ENCODE measurements at regions not wholly inside any gene's neighbourhood (a gene's known extent, or its start where the extent isn't known, plus 50 kb on each side); places are given as distances from the start of the nearest gene placed in this dataset.
A peak's percentile ranks its signal among the peaks of the same experiment; 100 is the strongest.

DNA sequence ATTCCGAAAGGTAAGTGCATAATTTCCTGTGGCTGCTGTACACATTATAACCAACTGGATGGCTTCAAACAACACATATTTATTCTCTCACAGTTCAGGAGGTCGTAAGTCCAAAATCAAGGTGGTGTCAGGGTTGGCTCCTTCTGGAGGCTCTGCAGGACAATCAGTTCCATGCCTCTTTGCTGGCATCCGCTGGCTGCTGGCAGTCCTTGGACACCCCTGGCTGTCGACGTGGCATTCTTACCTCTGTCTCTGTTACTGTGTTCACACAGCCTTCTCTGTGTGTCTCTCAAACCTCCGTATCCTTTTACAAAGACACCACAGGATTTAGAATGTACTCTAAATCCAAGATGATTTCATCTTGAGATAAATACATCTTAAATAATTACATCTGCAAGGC, 398.8 kb upstream of the ATP10A start:
- no peak for DNase-seq
- Histone ChIP-seq H3K4me3 (ENCODE audit: low read depth, low read length) (no peak overlapping the region), H3K4me2 (ENCODE audit: low read length) (no peak overlapping the region), H3K27me3 (ENCODE audit: insufficient read depth, low read length) (no peaks in the 10 kb centered on the region), H3K4me1 (ENCODE audit: control insufficient read depth in 1 of 2, insufficient read depth in 2 of 2, low read length in 2 of 2) (no peaks in the 10 kb centered on the region), H3K36me3 (ENCODE audit: control insufficient read depth in 1 of 2, insufficient read depth in 2 of 2, low read length in 2 of 2) (no peaks in the 10 kb centered on the region), H3K18ac (ENCODE audit: low read length) (no peak overlapping the region), H2AFZ (ENCODE audit: insufficient read depth, low read length, poor library complexity) (no peak overlapping the region), H3K79me2 (ENCODE audit: control insufficient read depth, insufficient read depth, low read length, poor library complexity) (no peaks in the 10 kb centered on the region), H4K8ac (ENCODE audit: low read depth, low read length) (no peak overlapping the region), H3K9me3 (ENCODE audit: insufficient read depth, low read depth, low read length) (no peaks in the 10 kb centered on the region), H2AK5ac (ENCODE audit: low read length) (no peak overlapping the region), H2BK12ac (ENCODE audit: low read length) (no peak overlapping the region), H3K79me1 (ENCODE audit: low read length) (no peaks in the 10 kb centered on the region), H4K12ac (ENCODE audit: low read depth, low read length) (no peak overlapping the region), H3K27ac (ENCODE audit: low read depth, low read length) (no peak overlapping the region), H3K9ac (ENCODE audit: low read length) (no peak overlapping the region), H4K91ac (ENCODE audit: low read depth, low read length) (no peak overlapping the region), H3K23ac (ENCODE audit: low read length) (no peak overlapping the region), H2BK5ac (ENCODE audit: low read depth, low read length, poor library complexity) (no peak overlapping the region), H3K4ac (ENCODE audit: low read depth, low read length) (no peak overlapping the region), H3K14ac (ENCODE audit: low read length) (no peak overlapping the region), H2BK120ac (ENCODE audit: insufficient read depth, low read length, poor library complexity) (no peak overlapping the region)
- no CpG with 5 or more reads among the region's 6 CpGs for WGBS (ENCODE audit: extremely low coverage, insufficient coverage, insufficient read length)

DNA sequence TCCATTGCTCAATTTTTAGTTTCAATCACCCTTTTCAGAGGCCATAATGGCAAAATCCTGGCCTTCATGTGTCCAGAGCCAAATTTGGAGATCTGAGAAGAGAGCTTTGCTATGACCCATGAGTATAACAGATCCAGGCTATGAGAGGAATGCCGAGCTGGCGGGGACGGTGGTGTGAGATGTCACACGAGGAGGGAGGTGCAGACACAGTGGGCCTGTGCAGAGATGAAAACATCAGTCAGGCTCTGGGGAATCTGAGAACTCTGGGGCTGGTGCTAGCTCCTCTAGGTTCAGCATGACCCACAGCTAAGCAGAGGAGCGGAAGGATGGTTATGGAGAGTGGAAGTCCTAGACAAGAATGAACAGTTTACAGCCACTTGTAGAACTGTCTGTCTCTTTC, 398.3 kb upstream of the ATP10A start:
- Histone ChIP-seq H2BK12ac (ENCODE audit: low read length) (no peak overlapping the region), H3K4me1 (ENCODE audit: control insufficient read depth in 1 of 2, insufficient read depth in 2 of 2, low read length in 2 of 2) (no peaks in the 10 kb centered on the region), H3K27ac (ENCODE audit: low read depth, low read length) (no peak overlapping the region), H4K12ac (ENCODE audit: low read depth, low read length) (no peak overlapping the region), H3K18ac (ENCODE audit: low read length) (no peak overlapping the region), H3K9me3 (ENCODE audit: insufficient read depth, low read depth, low read length) (no peaks in the 10 kb centered on the region), H3K36me3 (ENCODE audit: control insufficient read depth in 1 of 2, insufficient read depth in 2 of 2, low read length in 2 of 2) (no peaks in the 10 kb centered on the region), H3K4me3 (ENCODE audit: low read depth, low read length) (no peak overlapping the region), H3K79me1 (ENCODE audit: low read length) (no peaks in the 10 kb centered on the region), H3K27me3 (ENCODE audit: insufficient read depth, low read length) (no peaks in the 10 kb centered on the region), H2BK5ac (ENCODE audit: low read depth, low read length, poor library complexity) (no peak overlapping the region), H3K4ac (ENCODE audit: low read depth, low read length) (no peak overlapping the region), H4K8ac (ENCODE audit: low read depth, low read length) (no peak overlapping the region), H3K14ac (ENCODE audit: low read length) (no peak overlapping the region), H2BK120ac (ENCODE audit: insufficient read depth, low read length, poor library complexity) (no peak overlapping the region), H3K79me2 (ENCODE audit: control insufficient read depth, insufficient read depth, low read length, poor library complexity) (no peaks in the 10 kb centered on the region), H3K23ac (ENCODE audit: low read length) (no peak overlapping the region), H3K4me2 (ENCODE audit: low read length) (no peak overlapping the region), H4K91ac (ENCODE audit: low read depth, low read length) (no peak overlapping the region), H2AFZ (ENCODE audit: insufficient read depth, low read length, poor library complexity) (no peak overlapping the region), H2AK5ac (ENCODE audit: low read length) (no peak overlapping the region), H3K9ac (ENCODE audit: low read length) (no peak overlapping the region)
- DNase-seq: no peak
- WGBS (ENCODE audit: extremely low coverage, insufficient coverage, insufficient read length): no CpG with 5 or more reads among the region's 5 CpGs

DNA sequence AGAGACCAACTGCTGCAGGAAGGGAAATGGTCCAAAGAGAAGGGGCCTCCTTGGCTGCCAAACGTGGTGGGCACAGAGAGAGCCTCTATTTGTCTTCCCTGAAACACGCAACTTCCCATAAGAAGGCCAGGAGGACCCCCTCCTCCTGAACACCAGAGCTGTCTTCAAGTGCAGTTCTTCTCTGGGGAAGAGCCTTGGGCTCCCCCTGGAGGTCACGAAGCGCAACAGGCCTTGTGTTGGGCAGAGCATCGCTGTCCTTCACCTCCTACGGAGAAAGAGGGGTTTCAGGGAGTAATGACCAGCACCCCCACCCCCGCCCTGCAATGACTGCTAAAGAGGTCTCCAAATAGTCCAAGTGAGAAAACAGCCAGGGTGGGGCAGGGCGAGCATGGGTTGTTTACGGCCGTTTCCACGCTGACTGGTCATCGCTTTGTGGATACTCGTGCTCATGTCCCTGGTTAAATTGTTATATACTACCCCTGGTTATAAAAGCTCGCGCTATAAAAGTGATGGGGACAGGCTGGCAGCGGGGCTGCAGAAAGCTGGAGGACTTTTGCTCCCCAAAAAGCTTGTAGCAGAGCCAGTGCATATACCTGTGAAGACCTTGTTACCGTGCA, 397.5 kb upstream of the ATP10A start:
- WGBS (ENCODE audit: extremely low coverage, insufficient coverage, insufficient read length): no CpG with 5 or more reads among the region's 17 CpGs
- Histone ChIP-seq H3K4me3 (ENCODE audit: low read depth, low read length) (no peak overlapping the region), H3K36me3 (ENCODE audit: control insufficient read depth in 1 of 2, insufficient read depth in 2 of 2, low read length in 2 of 2) (no peaks in the 10 kb centered on the region), H3K9me3 (ENCODE audit: insufficient read depth, low read depth, low read length) (no peaks in the 10 kb centered on the region), H3K79me1 (ENCODE audit: low read length) (no peaks in the 10 kb centered on the region), H3K18ac (ENCODE audit: low read length) (no peak overlapping the region), H3K79me2 (ENCODE audit: control insufficient read depth, insufficient read depth, low read length, poor library complexity) (no peaks in the 10 kb centered on the region), H3K27ac (ENCODE audit: low read depth, low read length) (no peak overlapping the region), H3K27me3 (ENCODE audit: insufficient read depth, low read length) (no peaks in the 10 kb centered on the region), H2AK5ac (ENCODE audit: low read length) (no peak overlapping the region), H3K23ac (ENCODE audit: low read length) (no peak overlapping the region), H4K12ac (ENCODE audit: low read depth, low read length) (no peak overlapping the region), H4K91ac (ENCODE audit: low read depth, low read length) (no peak overlapping the region), H2BK5ac (ENCODE audit: low read depth, low read length, poor library complexity) (no peak overlapping the region), H4K8ac (ENCODE audit: low read depth, low read length) (no peak overlapping the region), H2BK12ac (ENCODE audit: low read length) (no peak overlapping the region), H3K4ac (ENCODE audit: low read depth, low read length) (no peak overlapping the region), H2AFZ (ENCODE audit: insufficient read depth, low read length, poor library complexity) (no peak overlapping the region), H3K9ac (ENCODE audit: low read length) (no peak overlapping the region), H3K4me1 (ENCODE audit: control insufficient read depth in 1 of 2, insufficient read depth in 2 of 2, low read length in 2 of 2) (no peaks in the 10 kb centered on the region), H2BK120ac (ENCODE audit: insufficient read depth, low read length, poor library complexity) (no peak overlapping the region), H3K14ac (ENCODE audit: low read length) (no peak overlapping the region), H3K4me2 (ENCODE audit: low read length) (no peak overlapping the region)
- DNase-seq: peak in 1 of 2 donors; percentile 61

DNA sequence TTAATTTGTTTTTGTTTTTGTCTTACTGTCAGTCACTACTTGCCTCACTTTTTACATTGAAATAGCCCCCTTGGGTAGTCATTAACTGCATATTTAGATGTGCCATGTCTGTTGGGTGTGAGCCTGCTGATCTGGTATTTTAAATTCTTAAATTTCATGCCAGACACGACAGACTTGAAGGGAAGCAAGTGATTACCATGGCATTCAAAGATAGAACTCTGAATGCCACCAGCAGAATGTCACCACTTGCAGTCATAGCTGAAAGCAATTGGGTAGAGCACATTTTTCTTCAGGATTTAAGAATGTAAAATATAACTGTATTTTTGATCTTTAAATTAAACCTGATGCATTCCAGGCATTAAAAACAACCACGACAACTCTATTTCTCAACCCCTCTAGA, 396.5 kb upstream of the ATP10A start:
- Histone ChIP-seq H3K14ac (ENCODE audit: low read length) (no peak overlapping the region), H3K27ac (ENCODE audit: low read depth, low read length) (no peak overlapping the region), H3K9ac (ENCODE audit: low read length) (no peak overlapping the region), H3K9me3 (ENCODE audit: insufficient read depth, low read depth, low read length) (no peaks in the 10 kb centered on the region), H3K4ac (ENCODE audit: low read depth, low read length) (no peak overlapping the region), H3K23ac (ENCODE audit: low read length) (no peak overlapping the region), H3K79me2 (ENCODE audit: control insufficient read depth, insufficient read depth, low read length, poor library complexity) (no peaks in the 10 kb centered on the region), H2AFZ (ENCODE audit: insufficient read depth, low read length, poor library complexity) (no peak overlapping the region), H4K12ac (ENCODE audit: low read depth, low read length) (no peak overlapping the region), H3K18ac (ENCODE audit: low read length) (no peak overlapping the region), H3K27me3 (ENCODE audit: insufficient read depth, low read length) (no peaks in the 10 kb centered on the region), H3K4me3 (ENCODE audit: low read depth, low read length) (no peak overlapping the region), H2BK12ac (ENCODE audit: low read length) (no peak overlapping the region), H3K79me1 (ENCODE audit: low read length) (no peaks in the 10 kb centered on the region), H3K36me3 (ENCODE audit: control insufficient read depth in 1 of 2, insufficient read depth in 2 of 2, low read length in 2 of 2) (no peaks in the 10 kb centered on the region), H2AK5ac (ENCODE audit: low read length) (no peak overlapping the region), H2BK120ac (ENCODE audit: insufficient read depth, low read length, poor library complexity) (no peak overlapping the region), H3K4me2 (ENCODE audit: low read length) (no peak overlapping the region), H4K91ac (ENCODE audit: low read depth, low read length) (no peak overlapping the region), H2BK5ac (ENCODE audit: low read depth, low read length, poor library complexity) (no peak overlapping the region), H4K8ac (ENCODE audit: low read depth, low read length) (no peak overlapping the region), H3K4me1 (ENCODE audit: control insufficient read depth in 1 of 2, insufficient read depth in 2 of 2, low read length in 2 of 2) (no peaks in the 10 kb centered on the region)
- DNase-seq: no peak
- no CpG with 5 or more reads among the region's 2 CpGs for WGBS (ENCODE audit: extremely low coverage, insufficient coverage, insufficient read length)

Data from trophoblast cell (in vitro differentiated cells and primary cell).